GM19468 (cell line): ENCODE measurements at regions not wholly inside any gene's neighbourhood (a gene's known extent, or its start where the extent isn't known, plus 50 kb on each side); places are given as distances from the start of the nearest gene placed in this dataset.
"Not testable (repeated sequence)": the region's sequence is repeated elsewhere in the genome, so short reads cannot be mapped to it uniquely, and the experiment has no call there.

Experiments
- ATAC-seq: cut with Tn5 transposase; IDR thresholded peaks from one replicate; pipeline ENCODE4 v1.9.1; 2021; ENCODE audit warnings: mild to moderate bottlenecking, moderate library complexity, moderate number of reproducible peaks; ENCODE audit not compliant: unreplicated experiment; ENCODE audit errors: extremely low read depth

GRCh38 chr20:40952136-40952535, 76.5 kb upstream of the TOP1 start:
- no peak for ATAC-seq

DNA sequence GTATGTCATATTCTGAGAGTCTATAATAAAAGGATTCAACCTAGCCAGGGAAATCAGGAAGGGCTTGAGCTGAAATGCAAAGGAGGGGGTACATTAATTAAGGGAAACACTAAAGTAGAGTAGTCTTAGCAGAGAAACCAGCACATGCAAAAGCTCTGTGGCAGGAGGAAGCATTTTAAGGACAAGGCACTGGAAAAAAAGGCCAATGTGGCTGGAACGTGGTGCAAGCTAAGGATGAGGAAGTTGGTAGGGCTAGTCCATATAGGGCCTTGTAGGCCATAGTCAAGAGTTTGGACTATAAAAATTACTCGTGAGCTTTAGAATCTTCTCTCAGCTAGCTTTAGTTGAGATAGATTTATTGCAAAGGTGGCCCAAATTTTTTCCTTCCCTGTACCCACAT, 75.2 kb upstream of the TOP1 start:
- ATAC-seq: no peak

GRCh38 chr20:40953856-40954255, 74.8 kb upstream of the TOP1 start:
- no peak for ATAC-seq

- ATAC-seq: no peak
These were observed 74.0 kb upstream of the TOP1 start for GRCh38 chr20:40954521-40955165.

GRCh38 chr20:40955326-40955725, 73.3 kb upstream of the TOP1 start:
- ATAC-seq: no peak

- ATAC-seq: not testable (repeated sequence)
These were observed 72.8 kb upstream of the TOP1 start for GRCh38 chr20:40955826-40956225.

DNA sequence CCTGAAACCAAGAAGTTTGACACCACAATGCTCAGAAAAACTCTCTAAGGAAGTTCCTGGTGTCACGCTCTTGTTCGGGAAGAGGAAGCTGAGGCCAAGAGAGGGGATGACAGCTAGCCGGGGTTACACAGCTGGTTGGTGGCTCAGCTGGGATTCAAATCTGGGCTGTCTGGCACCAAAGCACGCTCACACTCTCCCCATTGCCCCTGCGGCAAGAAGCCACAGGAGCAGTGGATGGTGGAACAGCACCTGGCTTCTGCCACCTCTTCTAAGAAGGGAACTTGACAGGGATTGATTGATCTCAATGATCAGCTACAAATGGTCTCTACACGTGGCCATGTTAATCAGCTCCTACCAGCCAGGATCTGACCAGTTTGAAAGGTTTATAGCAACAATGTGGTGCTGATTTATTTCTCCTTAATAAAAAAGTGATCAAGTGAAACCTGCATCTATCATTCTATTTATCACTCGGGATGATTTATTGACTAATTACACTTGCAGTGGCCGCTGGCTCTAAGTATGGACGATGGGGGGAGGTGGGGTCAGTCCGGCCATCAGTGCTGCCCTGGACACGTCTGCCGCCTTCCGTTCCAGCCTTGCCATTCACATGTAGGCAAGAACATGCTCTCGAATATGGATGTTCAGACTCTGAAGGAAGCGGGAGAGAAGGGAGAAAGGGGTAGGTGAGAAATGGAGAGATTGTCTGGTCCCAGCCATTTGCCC, 71.9 kb upstream of the TOP1 start:
- ATAC-seq: no peak

DNA sequence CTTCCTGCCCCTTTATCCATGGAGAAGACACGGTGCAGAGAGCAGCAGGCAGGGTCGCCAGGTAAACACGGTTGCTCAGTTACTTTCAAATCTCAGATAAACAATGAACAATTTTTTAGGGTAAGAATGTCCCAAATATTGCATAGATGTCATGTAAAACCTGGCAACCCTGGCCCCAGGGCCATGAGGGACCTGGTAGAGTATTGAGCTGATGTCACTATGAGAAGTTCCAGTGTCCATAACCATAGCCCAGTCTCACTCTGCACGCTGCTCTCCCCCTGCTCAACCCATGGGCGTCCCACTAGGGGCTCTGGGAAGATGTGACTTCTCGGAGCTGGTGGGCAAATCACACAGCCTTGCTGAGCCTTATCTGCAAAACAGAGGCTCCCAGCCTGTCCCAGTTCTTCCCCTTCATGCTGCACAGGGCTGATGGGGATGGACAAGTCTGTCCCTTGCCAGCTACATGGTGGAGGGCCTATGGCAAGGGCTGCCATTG, 71.3 kb upstream of the TOP1 start:
- no peak for ATAC-seq

- no peak for ATAC-seq
These were observed 70.0 kb upstream of the TOP1 start for GRCh38 chr20:40958598-40958997.

- ATAC-seq: no peak
These were observed 69.1 kb upstream of the TOP1 start for GRCh38 chr20:40959325-40960092.

DNA sequence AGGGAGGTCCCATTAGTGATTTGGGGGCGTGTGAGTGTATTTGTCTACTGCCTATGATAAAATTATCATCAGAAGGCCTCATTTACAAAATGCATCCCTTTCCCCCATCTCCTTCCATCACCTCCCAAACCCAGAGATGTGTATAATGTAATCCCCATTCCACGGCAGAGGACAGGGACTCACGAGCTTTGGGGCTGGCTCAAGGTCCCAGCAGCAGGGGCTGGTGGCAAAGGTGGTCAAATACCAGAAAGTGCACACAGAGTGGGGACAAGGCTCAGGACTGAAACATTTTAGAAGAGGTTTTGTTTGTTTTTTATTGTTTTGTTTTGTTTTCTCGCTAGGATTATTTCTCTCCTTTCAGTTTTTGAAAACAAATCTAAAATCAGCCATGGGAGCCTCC, 68.5 kb upstream of the TOP1 start:
- ATAC-seq: no peak

DNA sequence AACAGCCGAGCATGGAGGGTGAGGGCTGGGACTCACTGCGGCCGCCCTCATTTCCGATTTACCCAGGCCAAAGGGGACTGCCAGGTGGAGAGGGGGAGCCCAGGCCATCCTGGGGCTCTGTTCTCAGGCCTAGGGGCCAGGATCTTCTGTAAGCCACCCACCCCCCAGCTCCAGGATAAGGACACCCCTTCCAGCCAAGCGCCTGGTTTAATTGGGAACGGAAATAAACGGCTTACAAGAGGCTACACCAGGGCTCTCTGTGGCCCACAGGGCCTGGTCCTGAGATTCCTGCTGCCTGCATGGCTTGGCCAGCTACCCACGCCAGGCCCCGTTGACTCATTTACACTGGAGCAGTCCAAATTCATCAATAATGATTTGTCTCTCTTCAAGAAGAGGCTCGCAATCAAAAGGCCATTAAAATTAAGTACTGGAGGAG, 68.1 kb upstream of the TOP1 start:
- no peak for ATAC-seq

DNA sequence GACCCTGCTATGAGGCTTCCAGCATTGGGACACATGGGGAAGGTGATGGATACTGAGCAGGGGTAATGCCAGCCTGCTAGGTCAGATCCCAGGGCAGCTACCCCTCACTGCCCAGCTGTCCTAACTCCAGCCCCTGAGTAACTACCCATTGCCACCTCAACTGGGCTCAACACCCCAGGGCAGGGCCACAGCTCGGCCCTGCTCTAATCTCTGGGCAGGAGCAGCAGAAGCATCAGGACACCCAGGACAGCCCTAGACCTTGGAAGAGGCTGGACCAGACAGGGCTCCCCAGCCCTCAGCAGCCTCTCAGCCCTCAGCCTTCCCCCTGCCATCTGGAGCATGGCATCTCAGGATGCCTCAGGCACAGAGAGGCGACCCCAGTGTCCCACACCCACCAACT, 67.4 kb upstream of the TOP1 start:
- ATAC-seq: no peak

- no peak for ATAC-seq
These were observed 66.7 kb upstream of the TOP1 start for GRCh38 chr20:40961686-40962640.

- ATAC-seq: no peak
These were observed 65.7 kb upstream of the TOP1 start for GRCh38 chr20:40962733-40963504.

DNA sequence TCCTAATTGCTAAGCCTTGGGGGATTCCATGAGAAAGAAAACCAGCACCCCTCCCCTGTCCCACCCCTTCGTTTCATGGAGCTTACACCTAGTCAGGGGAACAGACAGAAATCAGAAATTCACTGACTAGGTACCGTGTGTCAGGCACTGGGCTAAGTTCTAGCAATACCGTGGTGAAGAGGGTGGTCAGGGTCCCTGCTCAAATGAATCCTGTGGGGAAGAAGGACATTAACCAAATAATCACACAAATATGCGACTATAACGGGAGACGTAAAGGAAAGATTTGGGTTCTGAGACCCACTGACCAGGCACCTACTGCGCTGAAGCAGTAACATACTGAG, 65.1 kb upstream of the TOP1 start:
- no peak for ATAC-seq

DNA sequence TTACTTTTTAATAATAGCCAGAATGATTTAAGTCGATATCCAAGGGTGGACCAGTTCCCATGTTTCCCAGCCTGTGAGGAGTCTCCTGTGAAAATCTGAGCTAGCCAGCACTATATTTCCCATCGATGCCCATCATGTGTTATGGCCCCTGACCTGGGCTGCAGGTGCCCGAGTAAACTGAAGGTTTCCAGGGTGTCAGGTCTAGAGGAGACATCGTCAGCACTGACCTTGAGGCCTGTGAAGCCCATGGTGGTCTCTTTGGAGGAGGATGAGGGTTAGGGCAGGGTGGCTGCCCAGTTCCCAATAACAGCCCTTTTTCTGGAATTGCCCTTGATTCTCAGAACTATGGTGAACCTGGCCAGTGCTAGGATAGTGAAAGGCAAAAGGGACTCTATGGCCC, 63.0 kb upstream of the TOP1 start:
- no peak for ATAC-seq

- peak; percentile 28 for ATAC-seq
These were observed 62.5 kb upstream of the TOP1 start for GRCh38 chr20:40966103-40966502.

DNA sequence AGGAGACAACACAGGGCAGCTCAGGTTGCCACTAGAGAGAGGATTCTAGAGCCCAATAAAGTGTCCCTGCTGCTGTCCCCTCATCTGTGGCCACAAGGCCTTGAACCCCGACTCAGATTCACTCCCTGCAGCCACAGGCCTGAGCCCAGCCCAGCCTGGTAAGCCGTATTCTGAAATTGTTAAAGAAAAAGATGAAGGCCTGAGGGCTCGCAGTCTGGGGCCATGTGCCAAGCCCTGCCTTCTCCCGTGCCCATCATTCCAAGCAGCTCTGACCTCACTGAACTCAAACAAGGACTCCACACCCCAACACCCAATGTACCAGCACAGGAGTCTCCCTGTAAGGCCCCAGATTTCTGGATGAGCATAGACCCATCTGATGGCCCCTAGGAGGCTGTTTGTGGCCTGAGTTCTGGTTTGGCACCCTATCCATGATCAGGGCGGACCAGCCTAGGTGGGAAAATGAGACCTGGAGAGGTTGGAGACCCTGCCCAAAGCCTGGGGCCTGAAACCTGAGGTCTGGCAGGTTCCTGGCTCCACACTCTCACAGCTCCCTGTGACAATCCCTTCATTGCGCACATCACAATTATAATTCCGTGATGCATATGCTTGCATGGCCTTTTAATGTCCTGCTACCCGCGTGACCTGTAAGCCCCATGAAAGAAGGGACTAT, 62.0 kb upstream of the TOP1 start:
- no peak for ATAC-seq
